AG09309 (cell line): ENCODE measurements at regions not wholly inside any gene's neighbourhood (a gene's known extent, or its start where the extent isn't known, plus 50 kb on each side); places are given as distances from the start of the nearest gene placed in this dataset.
"Not testable (repeated sequence)": the region's sequence is repeated elsewhere in the genome, so short reads cannot be mapped to it uniquely, and the experiment has no call there.

Experiments used
- DNase-seq: peaks from one replicate; pipeline ENCODE4 v3.0.0-alpha.2; 2010; ENCODE audit warnings: low read depth
- H3K4me3 ChIP-seq: 2 replicates; pipeline ENCODE4 v1.5.1; 2011; ENCODE audit warnings: mild to moderate bottlenecking, low read depth, low read length, moderate library complexity; ENCODE audit not compliant: control insufficient read depth
- CTCF ChIP-seq: IDR thresholded peaks from 2 replicates; pipeline ENCODE4 v1.5.1; 2011; ENCODE audit warnings: mild to moderate bottlenecking, low read depth, low read length, inconsistent platforms; ENCODE audit not compliant: insufficient read depth, control insufficient read depth; ENCODE audit errors: missing control alignments

DNA sequence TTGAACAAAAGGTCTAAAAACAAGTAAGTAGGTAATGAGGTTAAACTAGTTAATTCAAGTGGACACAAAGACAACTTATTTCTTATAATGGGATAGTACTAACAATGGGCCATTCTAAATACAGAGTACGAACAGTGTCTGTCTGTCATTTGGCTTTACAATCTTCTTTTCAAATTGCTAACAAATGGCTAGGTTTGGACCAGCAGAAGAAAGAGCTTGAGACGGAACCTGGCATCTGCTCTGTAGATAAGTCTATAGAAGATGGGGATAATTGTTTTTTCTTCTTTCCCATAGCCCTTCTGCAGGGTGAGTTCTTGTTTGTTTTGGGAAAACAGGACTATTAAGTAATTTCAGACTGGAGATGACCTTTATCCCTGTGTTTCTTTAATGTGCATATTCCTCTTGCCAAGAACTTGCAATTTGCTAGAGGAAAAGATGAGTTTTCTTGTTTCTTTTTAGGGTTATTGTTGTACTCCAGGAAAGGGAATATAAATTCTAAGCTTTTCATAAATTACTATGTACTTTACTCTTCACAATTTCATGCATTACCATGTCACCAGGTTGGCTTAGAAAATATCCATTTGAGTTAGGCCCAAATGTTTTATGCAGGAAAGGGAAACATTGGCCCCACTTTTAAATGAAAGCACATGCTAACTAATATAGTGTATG lies 500.5 kb upstream of the SYT4 start:
- no peak for DNase-seq
- no peak overlapping the region for H3K4me3 ChIP-seq
- no peak for TF ChIP-seq CTCF

DNA sequence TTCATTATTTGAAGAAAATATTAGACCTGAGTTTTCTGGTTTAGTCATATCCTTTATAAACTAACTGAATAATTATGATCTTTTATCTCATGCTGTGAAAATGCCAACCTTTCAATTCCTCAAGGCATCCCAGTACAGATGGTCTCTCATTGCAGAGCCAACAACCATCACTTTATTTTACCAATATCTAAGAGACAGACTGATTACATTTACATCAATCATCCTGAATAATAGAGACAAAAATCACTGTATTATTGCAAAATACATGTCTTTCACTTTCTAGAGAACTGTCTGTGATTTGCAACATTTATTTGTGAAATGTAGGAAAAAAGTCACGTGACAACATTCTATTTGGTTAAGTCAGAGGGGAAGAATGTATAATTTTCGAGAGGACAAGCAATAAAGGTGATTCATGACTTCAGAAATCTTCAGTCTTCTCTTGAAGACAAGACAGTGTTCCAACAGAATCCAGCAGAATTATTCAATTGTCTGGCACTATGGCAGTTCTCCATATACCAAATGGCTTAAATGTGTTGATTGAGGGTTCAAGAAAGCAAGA lies 503.6 kb upstream of the SYT4 start:
- DNase-seq: peak; percentile 67
- no peak overlapping the region for H3K4me3 ChIP-seq
- TF ChIP-seq CTCF: no peak

- no peak for DNase-seq
- no peak overlapping the region for H3K4me3 ChIP-seq
- TF ChIP-seq CTCF: no peak
Observed at GRCh38 chr18:43785158-43785557, 507.9 kb upstream of the SYT4 start.

GRCh38 chr18:43786893-43787292 lies 509.6 kb upstream of the SYT4 start:
- TF ChIP-seq CTCF: no peak
- no peak overlapping the region for H3K4me3 ChIP-seq
- DNase-seq: no peak

DNA sequence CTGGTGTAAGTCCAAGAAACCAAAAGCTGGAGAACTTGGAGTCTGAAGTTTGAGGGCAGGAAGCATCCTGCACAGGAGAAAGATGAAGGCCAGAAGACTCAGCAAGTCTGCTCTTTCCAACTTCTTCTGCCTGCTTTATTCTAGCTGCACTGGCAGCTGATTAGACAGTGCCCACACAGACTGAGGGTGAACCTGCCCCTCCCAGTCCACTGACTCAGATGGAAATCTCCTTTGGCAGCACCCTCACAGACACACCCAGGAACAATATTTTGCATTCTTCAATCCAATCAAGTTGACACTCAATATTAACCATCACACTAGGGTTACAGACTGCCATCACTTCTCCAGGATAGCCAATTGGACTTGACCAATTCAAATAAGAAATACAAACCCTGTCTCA lies 510.4 kb upstream of the SYT4 start:
- not testable (repeated sequence) for H3K4me3 ChIP-seq, DNase-seq

DNA sequence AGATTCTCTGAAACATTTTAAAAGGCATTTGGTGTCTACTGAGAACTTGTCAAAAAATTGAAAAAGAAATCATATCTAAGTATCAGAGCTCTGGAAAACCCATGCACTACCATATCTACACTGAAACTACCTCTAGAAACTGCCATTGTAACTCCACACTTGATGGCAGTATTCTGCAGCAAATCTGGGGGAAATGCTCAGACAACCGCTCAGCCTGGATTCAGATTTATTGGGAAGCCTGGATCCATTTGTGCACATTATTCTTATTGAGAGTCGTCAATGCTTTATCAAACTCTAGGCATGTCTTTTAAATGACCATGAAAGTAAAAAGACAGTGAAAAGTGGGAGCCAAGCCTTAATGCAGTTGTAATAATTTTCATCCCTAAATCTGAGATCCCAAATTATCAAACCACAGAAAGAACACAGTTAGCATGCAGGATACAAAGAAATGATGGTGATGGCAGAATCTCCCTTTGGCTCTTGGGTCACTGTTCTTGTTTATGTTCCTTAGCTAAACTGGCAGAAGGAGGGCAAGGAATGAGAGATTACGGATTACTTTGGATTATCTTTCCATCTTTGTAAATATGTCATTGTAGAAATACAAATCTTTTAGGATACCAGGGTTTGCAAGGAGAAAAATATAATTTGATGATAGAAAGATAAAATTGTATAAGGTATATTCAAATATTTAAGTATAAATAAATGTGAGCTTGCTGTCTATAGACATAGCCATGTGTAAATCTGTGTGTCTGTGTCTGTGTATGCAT lies 512.1 kb upstream of the SYT4 start:
- peak; percentile 44 for TF ChIP-seq CTCF
- no peak for DNase-seq
- H3K4me3 ChIP-seq: no peak overlapping the region

GRCh38 chr18:43793910-43794309 lies 516.6 kb upstream of the SYT4 start:
- no peak overlapping the region for H3K4me3 ChIP-seq
- no peak for TF ChIP-seq CTCF
- no peak for DNase-seq
